ENCODE measurements at regions not wholly inside any gene's neighbourhood (a gene's known extent, or its start where the extent isn't known, plus 50 kb on each side); places are given as distances from the start of the nearest gene placed in this dataset.

DNA sequence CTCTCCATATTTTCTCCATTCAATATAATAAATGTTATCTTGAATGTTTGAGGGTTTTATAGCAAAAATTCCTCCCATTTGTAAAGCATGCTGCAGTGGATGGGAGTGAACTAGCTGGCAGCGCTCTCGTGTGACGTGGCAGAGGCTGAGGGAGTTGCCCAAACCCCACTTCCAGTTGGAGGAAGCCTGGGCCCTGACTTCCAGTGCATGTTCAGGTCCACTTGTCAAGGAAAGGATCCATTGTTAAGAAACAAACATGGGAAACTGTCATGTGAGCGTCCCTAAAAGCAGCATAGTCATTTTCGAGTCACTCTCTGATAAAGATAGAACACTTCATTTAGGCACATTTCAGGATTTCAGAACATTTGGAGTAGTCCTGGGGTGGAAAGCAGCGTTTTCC lies 116.6 kb downstream of the SLC25A47 start:
- H3K27me3 Mint-ChIP-seq: no peaks in the 10 kb centered on the region
- no peaks in the 10 kb centered on the region for H3K9me3 Mint-ChIP-seq
- H3K27ac Mint-ChIP-seq: no peak overlapping the region
- peaks cover 23% of the 10 kb centered on the region for H3K4me1 Mint-ChIP-seq
- no peak for DNase-seq
- H3K4me3 Mint-ChIP-seq: no peak overlapping the region
- CTCF ChIA-PET: interaction anchor here (0.8 to 1.8 kb wide), 5 partner anchors 14 to 206 kb away, joined by 3 to 7 read pairs (median 4); no protein-coding TSS in a partner anchor
- POLR2A ChIA-PET: no interaction called here
- no peaks in the 10 kb centered on the region for H3K36me3 Mint-ChIP-seq (ENCODE audit: low read depth)

DNA sequence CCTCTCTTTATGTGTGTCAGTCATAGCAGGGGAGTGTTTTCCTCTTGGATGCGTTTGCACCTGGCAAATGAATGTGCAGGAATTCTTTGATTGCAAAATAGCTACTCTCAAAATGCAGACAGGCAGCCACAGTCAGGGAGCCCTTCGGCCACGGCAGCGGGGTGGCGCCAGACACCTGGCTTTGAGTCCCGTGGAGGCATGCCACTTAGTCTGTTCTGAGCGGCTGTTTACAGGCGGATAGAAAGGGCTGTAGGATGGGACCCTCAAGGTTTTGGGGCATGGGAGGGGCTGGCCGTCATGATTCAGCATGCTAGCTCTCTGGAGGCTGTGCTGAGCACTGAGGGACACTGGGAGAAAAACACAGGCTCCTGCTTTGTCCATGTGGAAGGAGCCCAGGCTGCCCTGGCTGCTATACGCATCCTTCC lies 117.1 kb downstream of the SLC25A47 start:
- DNase-seq: peak; percentile 44
- POLR2A ChIA-PET: no interaction called here
- H3K27me3 Mint-ChIP-seq: no peaks in the 10 kb centered on the region
- no peaks in the 10 kb centered on the region for H3K9me3 Mint-ChIP-seq
- CTCF ChIA-PET: interaction anchor here (1.2 to 1.4 kb wide), 3 partner anchors 201 to 205 kb away, joined by 3 to 4 read pairs (median 4); no protein-coding TSS in a partner anchor
- no peak overlapping the region for H3K4me3 Mint-ChIP-seq
- H3K27ac Mint-ChIP-seq: no peak overlapping the region
- peaks cover 21% of the 10 kb centered on the region for H3K4me1 Mint-ChIP-seq
- H3K36me3 Mint-ChIP-seq (ENCODE audit: low read depth): no peaks in the 10 kb centered on the region

DNA sequence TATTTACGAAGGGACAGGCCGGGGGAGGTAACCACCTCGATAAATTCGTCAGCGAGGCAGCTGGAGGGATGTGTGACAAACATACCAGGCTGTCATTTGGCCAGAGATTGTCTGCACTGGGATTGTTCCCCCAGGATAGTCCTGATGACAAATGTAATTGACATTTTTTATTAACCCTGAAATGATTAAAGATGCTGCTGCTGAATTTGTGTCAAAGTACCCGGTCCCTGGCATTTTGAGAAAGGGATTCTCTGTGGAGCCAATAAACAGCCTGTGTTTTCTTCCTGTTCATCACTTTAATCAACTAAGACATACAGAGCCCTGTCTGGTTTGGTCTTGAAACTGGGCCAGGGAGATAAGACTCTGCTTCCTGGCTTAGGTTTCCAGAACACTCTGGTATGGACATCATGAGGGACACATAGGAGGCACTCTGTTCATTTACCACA lies 117.6 kb downstream of the SLC25A47 start:
- no peak overlapping the region for H3K4me3 Mint-ChIP-seq
- H3K27me3 Mint-ChIP-seq: no peaks in the 10 kb centered on the region
- ChIA-PET CTCF (interaction anchor here (1.3 to 1.4 kb wide), 3 partner anchors 15 to 212 kb away, joined by 3 to 5 read pairs (median 4); no protein-coding TSS in a partner anchor), POLR2A (no interaction called here)
- no peak for DNase-seq
- peak overlapping the region; percentile 41 for H3K27ac Mint-ChIP-seq
- peaks cover 21% of the 10 kb centered on the region for H3K4me1 Mint-ChIP-seq
- no peaks in the 10 kb centered on the region for H3K9me3 Mint-ChIP-seq
- no peaks in the 10 kb centered on the region for H3K36me3 Mint-ChIP-seq (ENCODE audit: low read depth)

DNA sequence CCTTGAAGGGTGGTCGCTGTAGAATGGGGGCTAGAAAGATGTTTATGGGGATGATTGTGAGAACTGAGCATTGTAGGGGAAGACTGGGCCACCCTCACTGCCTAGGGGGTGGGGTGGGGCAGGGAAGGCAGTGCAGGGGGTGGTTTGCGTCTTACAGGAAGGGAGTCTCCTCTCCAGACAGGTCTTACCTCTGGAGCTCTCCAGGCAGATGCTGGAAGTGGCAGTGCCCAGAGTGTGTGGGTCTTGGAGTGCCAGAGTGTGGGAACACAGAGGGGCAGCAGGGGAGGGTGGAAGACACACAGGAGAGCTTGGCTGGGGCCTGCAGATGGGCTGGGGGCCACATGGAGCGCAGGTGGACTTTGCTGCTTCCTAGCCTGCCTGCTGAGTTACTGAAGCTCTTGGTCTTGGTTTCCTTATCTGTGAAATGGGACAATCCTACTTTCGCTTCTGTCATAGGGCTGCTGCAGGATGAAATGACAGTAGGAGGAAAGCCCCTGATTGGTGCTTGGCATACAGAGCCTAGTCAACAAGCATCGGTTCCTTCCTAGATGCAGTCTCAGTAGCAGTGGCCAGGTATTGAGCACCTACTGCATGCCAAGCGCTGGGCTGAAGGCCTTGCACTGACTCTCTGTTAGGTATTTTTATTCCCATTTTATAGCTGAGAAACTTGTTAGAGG lies 118.3 kb downstream of the SLC25A47 start:
- Mint-ChIP-seq H3K36me3 (ENCODE audit: low read depth) (no peaks in the 10 kb centered on the region), H3K27me3 (no peaks in the 10 kb centered on the region), H3K27ac (peak overlapping the region; percentile 41), H3K9me3 (no peaks in the 10 kb centered on the region), H3K4me1 (peaks cover 21% of the 10 kb centered on the region), H3K4me3 (no peak overlapping the region)
- ChIA-PET POLR2A (no interaction called here), CTCF (interaction anchor here (1.3 to 1.4 kb wide), 2 partner anchors 14 to 212 kb away, joined by 3 to 5 read pairs; no protein-coding TSS in a partner anchor)
- no peak for DNase-seq

DNA sequence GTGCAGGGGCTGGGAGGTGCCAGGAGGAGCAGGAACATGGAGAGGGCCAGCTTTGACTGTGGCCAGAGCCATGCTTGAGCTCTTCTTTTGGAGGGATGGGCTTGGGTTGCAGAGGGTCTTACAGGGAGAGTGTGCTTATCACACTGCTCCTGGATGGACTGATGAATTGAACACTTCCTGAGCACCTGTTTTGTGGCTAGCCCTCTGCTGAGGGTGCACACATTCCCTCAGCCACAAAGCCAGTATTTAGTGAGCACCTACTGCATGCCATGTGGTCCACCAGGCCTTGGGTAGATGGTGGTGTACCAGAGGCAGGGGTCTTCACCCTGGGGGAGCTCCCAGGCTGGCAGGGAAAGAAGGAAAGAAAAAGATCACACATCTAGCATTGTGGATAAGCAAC lies 118.9 kb downstream of the SLC25A47 start:
- no peaks in the 10 kb centered on the region for H3K9me3 Mint-ChIP-seq
- no peak overlapping the region for H3K27ac Mint-ChIP-seq
- ChIA-PET CTCF (interaction anchor here (0.9 to 1.4 kb wide), 3 partner anchors 14 to 211 kb away, joined by 3 to 5 read pairs (median 3); no protein-coding TSS in a partner anchor), POLR2A (no interaction called here)
- H3K4me3 Mint-ChIP-seq: no peak overlapping the region
- no peaks in the 10 kb centered on the region for H3K27me3 Mint-ChIP-seq
- no peak for DNase-seq
- peaks cover 23% of the 10 kb centered on the region for H3K4me1 Mint-ChIP-seq
- no peaks in the 10 kb centered on the region for H3K36me3 Mint-ChIP-seq (ENCODE audit: low read depth)

DNA sequence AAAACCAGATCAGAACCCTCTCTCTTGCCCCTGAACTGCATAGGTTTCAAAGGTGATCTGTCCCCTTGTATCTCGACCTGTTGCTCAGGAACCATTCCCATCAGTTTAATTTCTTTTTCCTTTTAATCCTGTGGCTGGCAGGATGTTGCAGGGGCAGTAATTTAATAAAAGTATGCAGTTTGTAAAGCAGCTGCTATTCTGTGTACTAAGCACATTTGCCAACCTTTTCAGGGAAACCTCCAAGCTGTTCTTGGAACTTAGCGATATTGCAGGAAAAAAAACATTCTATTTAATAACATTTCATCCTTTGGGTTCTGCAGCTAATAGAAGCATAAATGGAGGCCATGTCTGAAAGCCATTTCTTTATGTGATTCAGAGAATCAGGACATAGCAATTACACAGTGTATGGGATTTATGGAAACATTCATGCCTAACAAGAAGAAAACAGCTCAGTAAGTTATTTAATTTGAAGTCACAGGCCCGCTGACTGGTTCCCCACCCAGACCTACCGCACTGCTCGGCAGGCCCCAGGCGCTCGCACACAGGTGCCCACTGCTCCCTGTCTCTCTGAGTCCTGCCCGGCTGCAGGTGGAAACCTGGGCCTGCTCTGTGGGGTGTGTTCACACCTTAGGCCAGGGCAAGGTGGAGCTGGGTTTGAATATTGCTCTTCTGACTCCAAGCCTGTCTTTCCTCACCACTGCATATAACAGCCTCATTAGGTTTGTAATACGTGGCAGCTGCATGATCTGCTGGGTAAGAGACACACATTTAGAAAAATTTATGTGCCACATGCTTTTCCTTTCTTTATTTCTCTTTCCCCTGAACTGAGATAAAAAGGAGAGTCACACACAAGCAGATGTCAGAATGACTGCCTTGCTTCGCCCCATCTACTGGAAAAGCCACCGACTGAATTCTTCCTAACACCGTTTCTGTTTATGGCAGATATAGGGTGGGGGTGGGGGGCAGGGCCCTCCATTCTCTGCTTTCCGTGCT lies 119.7 kb downstream of the SLC25A47 start:
- POLR2A ChIA-PET: no interaction called here
- Mint-ChIP-seq H3K9me3 (no peaks in the 10 kb centered on the region), H3K4me1 (peaks cover 29% of the 10 kb centered on the region), H3K36me3 (ENCODE audit: low read depth) (no peaks in the 10 kb centered on the region), H3K27me3 (no peaks in the 10 kb centered on the region), H3K27ac (no peak overlapping the region), H3K4me3 (no peak overlapping the region)
- DNase-seq: no peak
- CTCF ChIA-PET: interaction anchor here (0.9 to 1.4 kb wide), 2 partner anchors 16 to 210 kb away, joined by 3 to 5 read pairs; no protein-coding TSS in a partner anchor

DNA sequence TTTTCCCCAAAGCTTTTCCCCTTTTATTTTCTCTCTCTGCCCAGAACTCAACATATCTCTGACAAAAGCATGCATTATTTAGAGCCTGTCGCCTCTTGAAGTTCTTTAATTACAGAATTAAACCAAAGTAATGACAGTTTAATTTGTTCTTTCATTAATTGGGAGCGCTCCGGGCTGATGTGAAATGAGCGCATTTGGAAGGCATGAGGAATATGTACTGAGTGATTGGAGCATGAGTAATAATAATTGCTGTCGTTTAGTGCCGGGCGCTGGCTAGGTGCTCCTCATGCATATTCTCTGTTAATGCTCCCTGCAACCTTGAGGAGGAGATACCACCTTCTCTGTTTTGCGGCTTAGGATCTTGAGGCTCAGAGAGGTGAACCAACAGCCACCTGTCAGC lies 120.5 kb downstream of the SLC25A47 start:
- Mint-ChIP-seq H3K4me1 (peaks cover 29% of the 10 kb centered on the region), H3K36me3 (ENCODE audit: low read depth) (no peaks in the 10 kb centered on the region), H3K9me3 (no peaks in the 10 kb centered on the region), H3K4me3 (no peak overlapping the region), H3K27me3 (no peaks in the 10 kb centered on the region), H3K27ac (no peak overlapping the region)
- DNase-seq: no peak
- ChIA-PET POLR2A (no interaction called here), CTCF (no interaction called here)

DNA sequence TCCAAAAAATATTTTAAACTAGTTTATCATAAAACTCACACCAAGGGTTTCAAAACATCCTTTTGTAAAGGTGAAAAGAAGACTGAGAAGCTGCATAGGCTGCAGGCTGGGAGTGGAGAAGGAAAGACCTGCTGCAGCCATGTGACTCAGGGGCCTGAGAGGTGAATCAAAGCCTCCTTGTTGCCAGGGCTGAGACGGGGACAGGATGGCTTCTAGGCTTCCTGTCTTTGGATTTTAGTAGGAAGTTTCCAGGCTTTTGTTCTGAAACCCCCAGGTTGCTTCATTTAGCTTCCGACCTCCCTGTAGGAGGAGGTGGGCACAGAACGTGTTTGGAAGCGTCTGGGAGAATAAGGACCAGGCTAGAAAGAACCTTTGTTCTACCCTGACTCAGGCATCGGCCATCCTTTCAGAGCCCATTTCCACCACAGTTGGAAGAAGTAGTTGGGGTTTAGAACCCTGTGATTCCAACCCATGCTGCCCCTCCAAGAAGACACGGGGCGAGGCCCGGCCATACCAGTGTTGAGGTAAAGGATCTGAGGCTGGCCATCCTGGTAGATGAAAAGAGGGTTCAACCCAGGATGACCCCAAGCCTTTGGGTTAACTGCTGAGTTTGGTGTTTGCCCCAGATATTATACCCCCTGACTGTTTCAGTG lies 122.4 kb downstream of the SLC25A47 start:
- ChIA-PET POLR2A (no interaction called here), CTCF (no interaction called here)
- DNase-seq: no peak
- Mint-ChIP-seq H3K4me3 (no peak overlapping the region), H3K36me3 (ENCODE audit: low read depth) (no peaks in the 10 kb centered on the region), H3K27ac (no peak overlapping the region), H3K9me3 (no peaks in the 10 kb centered on the region), H3K27me3 (no peaks in the 10 kb centered on the region), H3K4me1 (peaks cover 25% of the 10 kb centered on the region)

DNA sequence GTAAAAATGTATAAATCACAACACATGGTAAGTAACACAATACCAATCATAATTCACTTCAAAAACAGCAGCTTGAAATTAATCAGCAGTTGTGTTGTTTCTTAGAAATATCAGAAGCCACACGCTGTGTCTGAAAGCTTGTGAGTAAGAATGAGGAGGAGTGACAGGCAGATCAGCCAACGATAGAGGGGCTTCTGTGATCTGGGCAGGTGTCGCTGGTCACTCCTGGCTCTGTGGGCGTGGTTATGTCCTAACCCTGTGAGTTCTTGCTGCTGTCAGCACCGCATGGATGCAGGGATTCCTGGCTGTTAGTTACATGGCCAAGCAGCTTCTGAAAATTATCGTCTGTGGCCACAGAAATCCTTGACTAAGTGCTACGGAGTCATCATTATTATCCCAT lies 123.4 kb downstream of the SLC25A47 start:
- no peak for DNase-seq
- Mint-ChIP-seq H3K27ac (no peak overlapping the region), H3K9me3 (no peaks in the 10 kb centered on the region), H3K27me3 (no peaks in the 10 kb centered on the region), H3K4me3 (no peak overlapping the region), H3K36me3 (ENCODE audit: low read depth) (no peaks in the 10 kb centered on the region), H3K4me1 (peaks cover 17% of the 10 kb centered on the region)
- CTCF ChIA-PET: no interaction called here
- POLR2A ChIA-PET: no interaction called here

DNA sequence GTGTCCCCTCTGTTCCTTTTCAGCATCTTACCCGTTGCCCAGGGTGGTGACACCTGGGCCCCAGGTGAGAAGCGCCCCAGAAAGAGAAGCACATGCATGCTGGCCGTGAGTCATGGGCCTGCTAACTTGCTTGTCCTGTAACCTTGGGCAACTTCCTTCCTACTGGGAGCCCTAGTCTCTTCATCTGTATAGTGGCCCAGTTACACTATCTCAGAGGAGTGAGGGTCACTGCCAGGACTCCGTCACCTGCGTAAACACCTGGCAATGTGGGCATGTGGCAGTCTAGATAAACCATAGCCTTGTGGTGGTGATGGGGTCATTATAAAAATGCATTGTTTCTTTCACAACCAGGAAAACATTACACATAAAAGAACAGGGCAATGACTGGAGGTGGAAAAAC lies 125.2 kb downstream of the SLC25A47 start:
- Mint-ChIP-seq H3K4me3 (no peak overlapping the region), H3K9me3 (no peaks in the 10 kb centered on the region), H3K36me3 (ENCODE audit: low read depth) (no peaks in the 10 kb centered on the region), H3K27me3 (no peaks in the 10 kb centered on the region), H3K4me1 (peaks cover 8% of the 10 kb centered on the region), H3K27ac (no peak overlapping the region)
- ChIA-PET POLR2A (no interaction called here), CTCF (no interaction called here)
- no peak for DNase-seq

DNA sequence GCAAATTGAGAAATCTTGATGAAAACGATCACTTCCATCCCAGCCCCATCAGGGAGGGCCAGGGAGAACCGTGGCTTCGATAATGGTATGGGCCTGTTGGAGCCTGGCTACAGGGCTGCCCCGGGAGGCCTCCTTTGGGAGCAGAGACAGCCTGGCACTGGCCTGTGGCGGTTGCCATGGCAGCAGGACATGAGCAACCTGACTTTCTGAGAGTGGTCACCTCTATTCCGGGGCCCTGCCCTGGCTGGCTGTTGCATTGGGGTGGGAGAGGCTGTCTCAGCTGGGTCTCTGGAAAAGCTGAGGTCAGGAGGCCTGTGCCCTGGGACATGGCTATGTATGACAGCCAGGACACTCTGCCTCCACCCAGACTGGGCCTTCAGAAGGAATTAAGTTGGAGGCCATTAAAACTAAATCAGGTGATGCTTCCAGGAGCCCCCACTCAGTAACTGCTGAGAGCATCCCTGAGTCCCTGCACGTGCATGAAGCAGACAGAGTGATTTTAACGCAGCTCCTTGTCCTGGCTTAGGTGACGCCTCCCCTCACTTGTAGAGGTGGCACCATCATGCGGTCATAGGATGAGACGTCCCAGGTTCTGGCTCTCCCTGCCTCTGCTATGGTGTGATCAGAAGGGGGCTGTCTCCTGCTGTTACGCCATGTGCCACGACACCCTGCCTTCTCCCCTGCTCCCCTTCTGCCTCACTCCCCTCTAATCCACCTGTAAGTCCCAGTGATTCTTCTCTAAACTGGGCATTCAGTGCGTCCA lies 126.3 kb downstream of the SLC25A47 start:
- Mint-ChIP-seq H3K9me3 (no peaks in the 10 kb centered on the region), H3K4me1 (peaks cover 8% of the 10 kb centered on the region), H3K27ac (no peak overlapping the region), H3K27me3 (peaks cover 1% of the 10 kb centered on the region), H3K4me3 (no peak overlapping the region), H3K36me3 (ENCODE audit: low read depth) (no peaks in the 10 kb centered on the region)
- POLR2A ChIA-PET: interaction anchor here (0.6 kb wide), 1 partner anchor 44 kb away, joined by 3 read pairs; no protein-coding TSS in a partner anchor
- CTCF ChIA-PET: no interaction called here
- DNase-seq: no peak

DNA sequence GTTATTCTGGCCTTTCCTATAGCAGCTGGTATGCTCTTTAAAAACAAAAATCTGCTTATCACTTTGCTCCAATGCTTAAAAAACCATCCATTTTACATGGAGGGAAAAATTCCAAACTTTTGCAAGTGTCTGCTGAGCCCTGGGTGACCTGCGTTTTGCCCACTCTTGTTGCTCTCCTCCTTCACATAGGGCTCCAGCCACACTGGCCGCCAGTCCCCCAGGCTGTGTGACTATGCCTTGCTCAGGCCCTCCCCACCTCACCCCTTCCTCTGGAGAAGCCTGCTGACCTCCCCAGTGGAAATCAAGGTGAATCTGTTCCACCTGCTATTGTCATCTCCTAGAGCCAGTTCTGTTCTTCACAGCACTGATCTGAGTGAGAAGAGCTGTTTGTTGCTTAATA lies 126.9 kb downstream of the SLC25A47 start:
- CTCF ChIA-PET: no interaction called here
- Mint-ChIP-seq H3K27me3 (peaks cover 1% of the 10 kb centered on the region), H3K27ac (no peak overlapping the region), H3K36me3 (ENCODE audit: low read depth) (no peaks in the 10 kb centered on the region), H3K4me3 (no peak overlapping the region), H3K4me1 (peaks cover 8% of the 10 kb centered on the region), H3K9me3 (no peaks in the 10 kb centered on the region)
- no peak for DNase-seq
- POLR2A ChIA-PET: no interaction called here
